Activated T-cell treated with anti-CD3 and anti-CD28 coated beads, Interleukin-2, amount 50 U/mL, for 48 hours (primary cell): ENCODE measurements at regions not wholly inside any gene's neighbourhood (a gene's known extent, or its start where the extent isn't known, plus 50 kb on each side); places are given as distances from the start of the nearest gene placed in this dataset.

ENCODE experiments used
- DNase-seq, 2 experiments: peaks; one replicate each; pipeline ENCODE4 v3.0.0-alpha.2; 2020

- DNase-seq: no peak
Observed at GRCh38 chr13:106008540-106008939, 526.9 kb downstream of the EFNB2 start.

DNA sequence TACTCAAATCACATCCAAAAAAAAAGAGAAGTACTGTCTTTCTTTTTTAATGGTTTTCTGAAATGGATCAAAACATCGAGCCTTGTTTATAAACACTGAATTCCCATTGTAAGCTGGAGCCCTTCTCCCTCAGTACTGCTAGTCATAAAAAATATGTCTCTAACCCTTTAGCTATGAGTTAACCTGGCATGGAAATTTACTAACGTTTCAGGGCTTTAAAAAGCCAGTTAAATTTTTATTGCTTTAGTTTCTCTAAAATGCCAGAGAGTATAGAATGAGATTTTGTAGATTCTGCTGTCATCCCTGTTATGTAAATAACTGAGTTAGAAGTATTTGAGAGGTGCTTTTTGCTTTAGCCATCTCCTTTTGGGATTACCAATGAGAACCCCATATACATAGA is 528.3 kb downstream of the EFNB2 start:
- DNase-seq: no peak

- DNase-seq: no peak
Observed at GRCh38 chr13:106003651-106004050, 531.8 kb downstream of the EFNB2 start.

GRCh38 chr13:106001443-106001842 is 534.0 kb downstream of the EFNB2 start:
- no peak for DNase-seq

- DNase-seq: no peak
Observed at GRCh38 chr13:105997581-105998550, 537.6 kb downstream of the EFNB2 start.

GRCh38 chr13:105996391-105997025 is 539.0 kb downstream of the EFNB2 start:
- DNase-seq: no peak

- no peak for DNase-seq
Observed at GRCh38 chr13:105994340-105994739, 541.1 kb downstream of the EFNB2 start.

DNA sequence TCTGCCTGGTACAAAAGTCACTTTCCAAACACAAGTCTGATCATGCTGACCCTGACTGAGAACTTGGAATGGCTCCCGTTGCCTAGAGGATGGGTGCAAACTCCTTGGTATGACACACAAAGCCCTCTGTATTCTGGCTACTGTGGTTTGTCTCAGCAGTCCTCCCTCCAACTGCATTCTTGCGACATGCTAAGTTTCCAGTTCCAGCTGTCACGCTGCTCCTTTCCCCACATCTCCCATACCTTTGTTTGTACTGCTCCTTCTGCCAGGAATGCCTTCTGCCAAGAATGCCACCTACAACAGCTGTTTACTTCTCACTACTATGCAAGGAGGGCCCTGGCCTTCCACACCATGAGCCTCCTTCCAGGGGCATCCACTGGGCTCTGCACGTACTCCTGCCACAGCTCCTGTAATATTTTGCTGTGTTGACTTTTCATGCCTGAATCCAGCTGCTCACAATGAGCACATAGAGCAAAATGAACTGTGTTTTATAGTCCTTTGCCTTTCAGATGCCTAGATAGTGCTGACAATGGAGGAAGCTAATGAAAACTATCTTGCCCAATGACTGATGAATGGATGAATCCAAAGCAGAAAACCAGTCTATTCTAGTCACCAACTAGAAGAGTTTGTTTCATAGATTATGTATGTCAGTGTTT is 543.7 kb downstream of the EFNB2 start:
- no peak for DNase-seq

- no peak for DNase-seq
Observed at GRCh38 chr13:105991131-105991530, 544.3 kb downstream of the EFNB2 start.

- no peak for DNase-seq
Observed at GRCh38 chr13:105990256-105990958, 545.1 kb downstream of the EFNB2 start.

GRCh38 chr13:105984646-105985045 is 550.8 kb downstream of the EFNB2 start:
- no peak for DNase-seq

DNA sequence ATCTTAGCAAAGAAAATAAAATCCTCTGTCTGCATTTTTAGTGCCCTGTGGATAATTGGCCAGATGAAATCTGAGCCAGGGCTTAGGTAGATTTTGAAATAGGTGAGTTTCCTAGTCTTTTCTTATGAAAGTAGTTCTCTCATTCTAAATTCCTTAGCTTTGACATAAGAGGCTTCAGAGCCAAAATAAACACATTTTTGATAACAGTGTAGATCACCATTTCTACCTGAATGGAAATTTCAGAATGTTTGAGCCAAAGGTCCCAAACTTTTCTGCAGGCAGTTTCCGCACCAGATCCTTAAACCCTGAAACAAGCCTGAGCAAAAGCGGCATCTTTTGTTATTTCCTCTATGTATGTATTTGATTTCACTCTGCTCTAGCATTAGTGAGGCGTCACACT is 551.2 kb downstream of the EFNB2 start:
- no peak for DNase-seq

DNA sequence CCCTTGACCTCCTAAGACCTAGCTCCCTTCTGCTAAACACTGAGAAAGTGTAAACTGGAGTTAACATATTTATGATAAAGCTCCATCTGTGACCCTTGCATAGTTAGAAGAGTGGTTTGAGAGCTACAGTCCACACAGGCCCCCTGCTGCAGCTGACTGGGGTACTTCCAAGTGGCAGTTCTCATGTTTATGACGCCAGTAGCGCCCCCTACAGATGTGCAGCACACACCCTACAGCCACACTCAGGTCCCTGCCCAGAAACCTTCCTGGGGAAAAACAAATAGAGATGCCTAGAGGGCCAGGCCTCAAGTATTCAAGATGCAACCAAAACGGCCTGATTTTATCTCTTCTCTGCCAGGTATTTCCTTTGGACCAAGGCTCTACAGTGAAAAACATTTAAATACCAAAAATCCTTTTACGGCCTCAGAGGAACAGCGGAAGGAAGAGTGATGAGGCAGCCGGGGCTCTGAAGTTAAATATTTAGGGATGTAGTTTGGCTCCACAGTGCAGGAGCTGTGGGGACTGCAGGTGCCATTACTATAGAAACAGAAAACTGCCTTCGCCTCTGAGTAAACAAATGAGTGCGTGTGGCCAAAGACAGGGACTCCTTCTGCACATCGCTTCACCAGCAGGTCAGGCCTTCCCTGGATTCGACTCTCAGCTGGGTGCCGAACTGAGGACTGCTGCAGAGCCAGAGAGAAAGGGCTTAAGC is 553.1 kb downstream of the EFNB2 start:
- DNase-seq: no peak

DNA sequence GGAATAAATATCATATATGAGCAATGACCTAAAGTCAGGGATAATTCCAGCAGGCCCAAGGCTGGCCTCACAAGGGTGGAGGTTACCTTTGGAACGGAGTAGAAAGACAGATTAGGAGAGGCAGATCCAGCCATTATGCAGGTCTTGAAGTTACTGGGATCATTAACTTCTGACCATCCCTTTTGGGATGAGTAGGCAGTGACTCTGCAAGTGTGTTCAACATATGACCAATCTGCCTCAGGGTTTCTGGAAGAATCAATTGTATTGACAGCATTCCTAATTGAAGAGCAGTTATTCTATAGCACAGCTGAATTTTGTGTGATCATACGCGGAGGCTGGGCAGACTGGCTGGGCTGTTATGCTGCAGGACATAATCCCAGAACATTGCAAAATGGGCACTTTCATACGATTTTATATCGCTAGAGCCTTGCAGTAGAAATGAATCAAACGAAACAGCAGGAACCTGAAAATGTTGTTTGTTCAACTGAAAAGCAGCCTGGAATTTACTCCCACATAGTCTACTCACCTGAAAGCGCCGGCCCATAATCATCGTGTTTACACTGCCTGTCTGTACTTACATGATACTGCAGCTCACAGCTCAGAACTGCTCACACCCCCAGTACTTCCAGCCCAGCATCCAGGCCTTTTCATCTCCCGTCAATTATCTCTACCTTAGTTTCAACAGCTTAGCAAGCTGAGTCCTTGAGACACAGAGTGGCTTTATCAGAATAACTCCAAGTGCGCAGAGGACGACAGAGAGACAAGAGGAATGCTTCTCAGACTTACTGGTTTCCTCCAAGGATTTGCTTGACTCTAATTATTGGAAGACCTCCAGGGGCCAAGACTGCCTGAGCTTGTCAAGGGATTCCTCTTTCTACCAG is 556.1 kb downstream of the EFNB2 start:
- no peak for DNase-seq

- no peak for DNase-seq
Observed at GRCh38 chr13:105974380-105974779, 561.1 kb downstream of the EFNB2 start.

DNA sequence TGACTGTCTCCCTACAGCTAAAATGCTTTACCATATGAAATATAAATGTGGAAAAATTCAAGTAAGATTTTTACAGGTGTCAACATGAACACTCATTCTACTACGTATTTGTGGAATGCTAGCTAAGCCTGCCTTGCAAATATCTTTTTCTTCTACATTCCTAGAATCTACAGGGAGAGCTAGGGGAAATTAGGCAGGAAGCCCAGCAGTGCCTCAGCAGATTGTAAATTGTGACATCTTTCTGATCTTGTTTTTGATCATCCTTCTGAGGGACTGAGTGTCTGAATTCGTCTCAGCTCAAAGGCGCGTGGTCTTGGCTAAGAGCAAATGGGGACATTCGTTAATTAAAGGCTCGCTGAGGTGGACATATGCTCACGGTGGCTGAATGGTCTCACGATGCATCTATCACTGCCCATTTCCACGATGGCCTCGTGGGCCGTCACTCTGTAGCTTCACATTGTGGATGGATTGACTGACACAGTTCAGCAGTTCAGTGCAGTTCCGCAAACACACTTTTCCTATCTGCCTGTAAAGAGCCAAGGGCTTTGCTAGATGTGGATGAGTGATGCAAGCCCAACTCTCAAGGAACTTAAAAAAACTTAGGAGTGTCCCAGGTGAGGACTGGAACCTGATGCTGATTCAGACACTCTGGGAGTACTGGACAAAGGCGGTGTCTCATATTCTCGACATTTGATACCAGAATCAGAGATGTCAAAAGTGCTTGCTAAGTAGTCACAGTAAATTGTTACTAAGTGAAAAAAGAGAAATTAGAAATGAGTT is 562.5 kb downstream of the EFNB2 start:
- no peak for DNase-seq

GRCh38 chr13:105972306-105972721 is 563.1 kb downstream of the EFNB2 start:
- DNase-seq: no peak

- DNase-seq: no peak
Observed at GRCh38 chr13:105971738-105972137, 563.7 kb downstream of the EFNB2 start.

DNA sequence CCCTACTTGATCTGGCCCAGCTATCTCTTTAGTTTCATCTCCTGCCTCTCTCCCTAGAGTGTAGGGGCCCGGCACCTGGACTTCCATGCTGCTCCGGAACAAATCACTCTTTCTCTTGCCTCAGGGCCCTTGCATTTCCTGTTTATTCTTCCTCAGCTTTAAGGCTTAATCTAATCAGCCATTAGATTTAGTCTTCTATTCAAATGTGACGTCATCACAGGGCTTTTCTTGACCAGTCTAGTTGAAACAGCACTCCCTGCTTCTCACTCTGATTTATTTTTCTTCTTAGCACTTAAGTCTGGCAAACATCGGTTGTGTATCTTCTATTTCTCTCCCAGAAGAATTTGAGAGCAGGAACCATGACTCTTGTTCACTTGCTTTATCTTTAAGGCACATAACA is 564.1 kb downstream of the EFNB2 start:
- no peak for DNase-seq

GRCh38 chr13:105969761-105970160 is 565.7 kb downstream of the EFNB2 start:
- DNase-seq: no peak

DNA sequence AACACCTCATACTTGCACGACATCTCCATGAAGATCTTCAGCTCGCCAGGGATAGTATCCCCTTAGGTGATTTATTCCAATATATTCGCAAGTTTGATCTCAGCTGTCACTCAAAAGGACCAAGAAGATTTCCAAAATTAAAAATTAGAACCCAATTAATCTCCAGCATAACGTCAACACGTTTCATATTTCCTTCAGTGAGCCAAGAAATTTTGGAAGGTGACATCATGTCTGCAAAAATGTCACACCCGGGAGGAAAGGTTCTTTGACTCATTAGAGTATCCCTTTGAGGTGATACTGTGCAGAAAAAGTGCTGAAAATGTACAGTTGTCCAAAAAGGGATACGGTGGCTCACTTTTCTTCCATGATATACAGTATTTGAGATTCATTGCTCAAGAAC is 569.6 kb downstream of the EFNB2 start:
- DNase-seq: no peak
